HL-60/S4 treated with retinoic acid at 250 ng/mL for 4 days and 3 days (cell line): ENCODE measurements at regions not wholly inside any gene's neighbourhood (a gene's known extent, or its start where the extent isn't known, plus 50 kb on each side); places are given as distances from the start of the nearest gene placed in this dataset.
"Not testable (repeated sequence)": the region's sequence is repeated elsewhere in the genome, so short reads cannot be mapped to it uniquely, and the experiment has no call there.

Source experiments
- in situ Hi-C: fragments of 300-500 bp; cut with MboI; formaldehyde crosslinking; loops from 2 replicates; pipeline ENCODE4 v1.7.0; 2022; ENCODE audit warnings: low sequenced_read_pairs

- in situ Hi-C loops: no loop called here
Measured at GRCh38 chr10:3397846-3398245, 225.3 kb upstream of the PITRM1 start.

- in situ Hi-C loops: no loop called here
Measured at GRCh38 chr10:3397231-3397630, 224.6 kb upstream of the PITRM1 start.

GRCh38 chr10:3396116-3396515 is 223.5 kb upstream of the PITRM1 start:
- in situ Hi-C loops: no loop called here

GRCh38 chr10:3395458-3395861 is 222.9 kb upstream of the PITRM1 start:
- in situ Hi-C loops: no loop called here

GRCh38 chr10:3395041-3395440 is 222.5 kb upstream of the PITRM1 start:
- in situ Hi-C loops: no loop called here

GRCh38 chr10:3393958-3394357 is 221.4 kb upstream of the PITRM1 start:
- in situ Hi-C loops: no loop called here

GRCh38 chr10:3391657-3392056 is 219.1 kb upstream of the PITRM1 start:
- in situ Hi-C loops: no loop called here

GRCh38 chr10:3389130-3389529 is 216.5 kb upstream of the PITRM1 start:
- in situ Hi-C loops: no loop called here

GRCh38 chr10:3385487-3385886 is 212.9 kb upstream of the PITRM1 start:
- in situ Hi-C loops: no loop called here

- in situ Hi-C loops: no loop called here
Measured at GRCh38 chr10:3382092-3382491, 209.5 kb upstream of the PITRM1 start.

GRCh38 chr10:3380406-3381050 is 207.9 kb upstream of the PITRM1 start:
- in situ Hi-C loops: no loop called here

- in situ Hi-C loops: no loop called here
Measured at GRCh38 chr10:3376631-3377030, 204.0 kb upstream of the PITRM1 start.

GRCh38 chr10:3375505-3375904 is 202.9 kb upstream of the PITRM1 start:
- in situ Hi-C loops: no loop called here

- in situ Hi-C loops: no loop called here
Measured at GRCh38 chr10:3374914-3375313, 202.3 kb upstream of the PITRM1 start.

- in situ Hi-C loops: not testable (repeated sequence)
Measured at GRCh38 chr10:3373374-3374027, 200.9 kb upstream of the PITRM1 start.

GRCh38 chr10:3372281-3372680 is 199.7 kb upstream of the PITRM1 start:
- in situ Hi-C loops: no loop called here

GRCh38 chr10:3371624-3372023 is 199.0 kb upstream of the PITRM1 start:
- in situ Hi-C loops: not testable (repeated sequence)

- in situ Hi-C loops: no loop called here
Measured at GRCh38 chr10:3366735-3367405, 194.3 kb upstream of the PITRM1 start.

GRCh38 chr10:3366043-3366442 is 193.5 kb upstream of the PITRM1 start:
- in situ Hi-C loops: no loop called here

GRCh38 chr10:3365630-3366029 is 193.0 kb upstream of the PITRM1 start:
- in situ Hi-C loops: no loop called here

- in situ Hi-C loops: no loop called here
Measured at GRCh38 chr10:3364768-3365480, 192.3 kb upstream of the PITRM1 start.
